SK-N-SH (cell line): ENCODE measurements at regions not wholly inside any gene's neighbourhood (a gene's known extent, or its start where the extent isn't known, plus 50 kb on each side); places are given as distances from the start of the nearest gene placed in this dataset.
"Not testable (repeated sequence)": the region's sequence is repeated elsewhere in the genome, so short reads cannot be mapped to it uniquely, and the experiment has no call there.

Source experiments
- EP300 ChIP-seq, 2 experiments: IDR thresholded peaks; 2 replicates each; pipeline versions ENCODE4 v1.4.0 to v1.6.1; 2012; ENCODE audit warnings: borderline replicate concordance in 1 of 2, low read depth in 1 of 2, low read length in 1 of 2
- MAX ChIP-seq: IDR thresholded peaks from 2 replicates; pipeline ENCODE4 v1.4.0; 2012; ENCODE audit warnings: low read depth
- NFIC ChIP-seq: IDR thresholded peaks from 2 replicates; pipeline ENCODE4 v1.4.0; 2012; ENCODE audit warnings: borderline replicate concordance
- POLR2AphosphoS5 ChIP-seq: IDR thresholded peaks from 2 replicates; pipeline ENCODE4 v1.6.1; 2012; ENCODE audit warnings: low read depth, low read length
- RXRA ChIP-seq: IDR thresholded peaks from 2 replicates; pipeline ENCODE4 v1.4.0; 2012; ENCODE audit warnings: low read depth, mild to moderate bottlenecking, borderline replicate concordance
- SIN3A ChIP-seq: IDR thresholded peaks from 2 replicates; pipeline ENCODE4 v1.6.1; 2012; ENCODE audit warnings: low read depth, mild to moderate bottlenecking, low read length, moderate library complexity, borderline replicate concordance
- SMC3 ChIP-seq: IDR thresholded peaks from 2 replicates; pipeline ENCODE4 v1.6.1; 2012; ENCODE audit warnings: low read depth, low read length, improper control_type of control experiment
- TCF12 ChIP-seq: IDR thresholded peaks from 2 replicates; pipeline ENCODE4 v1.4.0; 2012
- USF1 ChIP-seq: IDR thresholded peaks from 2 replicates; pipeline ENCODE4 v1.4.0; 2012; ENCODE audit warnings: low read depth, borderline replicate concordance
- USF2 ChIP-seq: fragments of 150-350 bp; IDR thresholded peaks from 2 replicates; pipeline ENCODE4 v1.6.1; 2017; ENCODE audit warnings: antibody characterized with exemption, low read length, low read depth, borderline replicate concordance
- YY1 ChIP-seq: IDR thresholded peaks from 2 replicates; pipeline ENCODE4 v1.4.0; 2012; ENCODE audit warnings: low read depth, mild to moderate bottlenecking
- TF ChIP-seq, protein P1 (sequence below): fragments of 200-600 bp; sonication (generic); IDR thresholded peaks from 2 replicates; pipeline ENCODE4 v1.6.1; 2017; ENCODE audit warnings: antibody characterized with exemption, mild to moderate bottlenecking, moderate library complexity
- TF ChIP-seq, protein P2 (sequence below): IDR thresholded peaks from 2 replicates; pipeline ENCODE4 v1.6.1; 2012; ENCODE audit warnings: mild to moderate bottlenecking, low read depth, low read length, moderate library complexity

GRCh38 chr20:41699673-41700072 lies 81.5 kb upstream of the CHD6 start:
- TF ChIP-seq TCF12; POLR2AphosphoS5; EP300 (IDR thresholded peaks at IDR 0.05; ENCODE audit: borderline replicate concordance in 1 of 2, low read depth in 1 of 2, low read length in 1 of 2); MAX; RXRA; USF1; SMC3; NFIC; SIN3A; USF2; YY1: not testable (repeated sequence)
- TF ChIP-seq, protein P1, sequence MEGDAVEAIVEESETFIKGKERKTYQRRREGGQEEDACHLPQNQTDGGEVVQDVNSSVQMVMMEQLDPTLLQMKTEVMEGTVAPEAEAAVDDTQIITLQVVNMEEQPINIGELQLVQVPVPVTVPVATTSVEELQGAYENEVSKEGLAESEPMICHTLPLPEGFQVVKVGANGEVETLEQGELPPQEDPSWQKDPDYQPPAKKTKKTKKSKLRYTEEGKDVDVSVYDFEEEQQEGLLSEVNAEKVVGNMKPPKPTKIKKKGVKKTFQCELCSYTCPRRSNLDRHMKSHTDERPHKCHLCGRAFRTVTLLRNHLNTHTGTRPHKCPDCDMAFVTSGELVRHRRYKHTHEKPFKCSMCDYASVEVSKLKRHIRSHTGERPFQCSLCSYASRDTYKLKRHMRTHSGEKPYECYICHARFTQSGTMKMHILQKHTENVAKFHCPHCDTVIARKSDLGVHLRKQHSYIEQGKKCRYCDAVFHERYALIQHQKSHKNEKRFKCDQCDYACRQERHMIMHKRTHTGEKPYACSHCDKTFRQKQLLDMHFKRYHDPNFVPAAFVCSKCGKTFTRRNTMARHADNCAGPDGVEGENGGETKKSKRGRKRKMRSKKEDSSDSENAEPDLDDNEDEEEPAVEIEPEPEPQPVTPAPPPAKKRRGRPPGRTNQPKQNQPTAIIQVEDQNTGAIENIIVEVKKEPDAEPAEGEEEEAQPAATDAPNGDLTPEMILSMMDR, result not testable (repeated sequence)
- TF ChIP-seq, protein P2, sequence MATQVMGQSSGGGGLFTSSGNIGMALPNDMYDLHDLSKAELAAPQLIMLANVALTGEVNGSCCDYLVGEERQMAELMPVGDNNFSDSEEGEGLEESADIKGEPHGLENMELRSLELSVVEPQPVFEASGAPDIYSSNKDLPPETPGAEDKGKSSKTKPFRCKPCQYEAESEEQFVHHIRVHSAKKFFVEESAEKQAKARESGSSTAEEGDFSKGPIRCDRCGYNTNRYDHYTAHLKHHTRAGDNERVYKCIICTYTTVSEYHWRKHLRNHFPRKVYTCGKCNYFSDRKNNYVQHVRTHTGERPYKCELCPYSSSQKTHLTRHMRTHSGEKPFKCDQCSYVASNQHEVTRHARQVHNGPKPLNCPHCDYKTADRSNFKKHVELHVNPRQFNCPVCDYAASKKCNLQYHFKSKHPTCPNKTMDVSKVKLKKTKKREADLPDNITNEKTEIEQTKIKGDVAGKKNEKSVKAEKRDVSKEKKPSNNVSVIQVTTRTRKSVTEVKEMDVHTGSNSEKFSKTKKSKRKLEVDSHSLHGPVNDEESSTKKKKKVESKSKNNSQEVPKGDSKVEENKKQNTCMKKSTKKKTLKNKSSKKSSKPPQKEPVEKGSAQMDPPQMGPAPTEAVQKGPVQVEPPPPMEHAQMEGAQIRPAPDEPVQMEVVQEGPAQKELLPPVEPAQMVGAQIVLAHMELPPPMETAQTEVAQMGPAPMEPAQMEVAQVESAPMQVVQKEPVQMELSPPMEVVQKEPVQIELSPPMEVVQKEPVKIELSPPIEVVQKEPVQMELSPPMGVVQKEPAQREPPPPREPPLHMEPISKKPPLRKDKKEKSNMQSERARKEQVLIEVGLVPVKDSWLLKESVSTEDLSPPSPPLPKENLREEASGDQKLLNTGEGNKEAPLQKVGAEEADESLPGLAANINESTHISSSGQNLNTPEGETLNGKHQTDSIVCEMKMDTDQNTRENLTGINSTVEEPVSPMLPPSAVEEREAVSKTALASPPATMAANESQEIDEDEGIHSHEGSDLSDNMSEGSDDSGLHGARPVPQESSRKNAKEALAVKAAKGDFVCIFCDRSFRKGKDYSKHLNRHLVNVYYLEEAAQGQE, result not testable (repeated sequence)
